ENCODE measurements at regions not wholly inside any gene's neighbourhood (a gene's known extent, or its start where the extent isn't known, plus 50 kb on each side); places are given as distances from the start of the nearest gene placed in this dataset.

DNA sequence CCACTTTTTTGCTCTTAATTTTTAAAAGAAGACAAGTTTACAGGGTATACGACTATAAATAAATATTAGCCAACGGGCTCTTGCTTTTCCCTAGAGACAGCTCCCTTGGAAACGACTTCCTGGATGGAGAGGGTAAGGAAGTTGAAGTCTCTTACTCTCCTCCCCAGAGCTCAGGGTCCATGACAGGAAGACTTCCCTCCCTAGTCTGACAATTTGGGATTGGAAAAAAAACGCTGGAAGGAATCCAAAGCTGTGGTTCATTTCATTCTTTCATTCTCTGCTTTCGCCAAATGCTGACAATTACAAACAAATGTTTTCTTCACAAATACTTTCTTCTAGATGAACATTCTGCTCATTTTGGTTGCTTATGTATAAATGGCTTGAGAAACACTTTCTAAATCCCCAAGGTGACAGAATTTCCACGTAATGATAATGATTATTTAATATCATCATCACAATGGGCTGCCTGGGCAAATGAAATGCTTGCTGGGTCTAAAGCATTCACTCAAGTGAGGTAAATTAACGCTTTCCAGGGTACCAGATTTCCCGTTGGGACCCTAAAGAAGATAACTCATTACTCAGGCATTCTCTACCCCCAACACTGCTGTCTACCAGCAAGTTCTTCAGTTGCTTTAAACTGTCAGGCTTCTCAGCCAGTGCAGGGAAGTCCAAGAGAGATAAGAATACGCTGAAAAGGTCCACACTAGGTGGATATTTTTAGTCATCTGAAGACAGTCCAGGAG, 139.8 kb upstream of the SLC30A5 start:
- no peak for DNase-seq

- no peak for DNase-seq
These were observed 139.2 kb upstream of the SLC30A5 start for GRCh38 chr5:68954618-68954910.

DNA sequence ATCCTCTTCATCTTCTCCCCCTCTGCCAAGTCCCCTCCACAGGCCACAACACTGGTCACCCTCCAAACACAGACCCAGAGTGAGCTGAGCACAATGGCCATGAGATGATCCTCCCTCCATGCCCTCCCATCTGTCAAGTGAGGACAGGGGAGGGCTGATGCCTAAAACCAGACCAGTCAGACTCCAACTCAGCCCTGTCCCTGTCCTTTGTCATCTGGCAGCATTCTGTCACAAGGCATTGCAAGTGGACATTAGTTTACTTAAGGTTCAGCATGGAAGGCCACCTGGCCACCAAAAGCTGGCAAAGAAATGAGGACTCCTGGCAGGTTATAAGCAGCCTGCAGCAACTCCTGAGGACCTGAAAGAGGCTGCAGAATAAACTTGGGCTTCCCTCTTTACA, 136.2 kb upstream of the SLC30A5 start:
- DNase-seq, result no peak

- no peak for DNase-seq
These were observed 135.4 kb upstream of the SLC30A5 start for GRCh38 chr5:68958428-68958827.

- no peak for DNase-seq
These were observed 133.4 kb upstream of the SLC30A5 start for GRCh38 chr5:68960456-68960855.

DNA sequence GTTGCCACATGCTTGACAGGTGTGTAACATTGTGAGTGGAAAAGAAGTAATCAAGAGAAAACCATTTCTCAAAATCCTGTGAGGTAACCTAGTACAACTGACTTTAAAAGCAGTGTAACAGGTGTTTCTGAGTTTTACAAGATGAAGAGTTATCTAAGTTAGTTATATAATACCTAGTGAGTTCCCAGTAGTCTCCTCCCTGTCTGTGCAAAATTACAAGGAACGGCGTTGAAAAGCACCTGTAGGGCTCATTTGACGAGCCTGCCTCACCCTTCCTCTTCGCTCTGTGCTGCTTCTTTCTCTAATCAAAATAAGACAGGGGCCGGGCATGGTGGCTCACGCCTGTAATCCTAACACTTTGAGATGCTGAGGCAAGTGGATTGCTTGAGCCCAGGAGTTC, 132.9 kb upstream of the SLC30A5 start:
- DNase-seq, result no peak

- DNase-seq, result no peak
These were observed 132.1 kb upstream of the SLC30A5 start for GRCh38 chr5:68961762-68962161.

- peak in 1 of 2 experiments; percentile 15 for DNase-seq
These were observed 130.9 kb upstream of the SLC30A5 start for GRCh38 chr5:68962757-68963484.

DNA sequence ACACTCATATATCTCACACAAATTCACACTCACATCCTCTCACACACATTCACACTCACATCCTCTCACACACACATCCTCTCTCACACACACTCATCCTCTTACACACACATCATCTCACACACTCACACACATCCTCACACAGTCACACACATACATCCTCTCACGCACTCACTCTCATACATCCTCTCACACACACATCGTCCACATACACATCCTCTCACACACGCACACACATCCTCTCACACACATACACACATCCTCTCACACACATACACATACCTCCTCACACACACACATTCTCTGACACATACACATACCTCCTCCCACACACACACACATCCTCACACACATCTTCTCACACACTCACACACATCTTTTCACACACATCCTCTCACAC, 129.1 kb upstream of the SLC30A5 start:
- DNase-seq, result no peak

DNA sequence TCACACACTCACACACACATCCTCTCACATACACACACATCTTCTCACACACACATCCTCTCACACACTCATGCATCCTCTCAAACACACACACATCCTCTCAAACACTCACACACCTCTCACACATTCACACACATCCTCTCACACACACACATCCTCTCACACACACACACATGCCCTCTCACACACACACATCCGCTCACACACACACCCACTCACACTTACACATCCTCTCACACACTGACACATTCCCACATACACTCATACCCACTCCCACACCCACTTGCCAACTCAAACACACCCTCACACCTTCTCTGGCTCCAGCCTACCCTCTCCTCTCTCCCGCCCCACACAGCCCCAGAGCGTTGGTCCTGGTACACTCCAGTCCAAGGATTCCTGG, 127.9 kb upstream of the SLC30A5 start:
- DNase-seq, result no peak

- DNase-seq, result no peak
These were observed 127.2 kb upstream of the SLC30A5 start for GRCh38 chr5:68966596-68966995.

DNA sequence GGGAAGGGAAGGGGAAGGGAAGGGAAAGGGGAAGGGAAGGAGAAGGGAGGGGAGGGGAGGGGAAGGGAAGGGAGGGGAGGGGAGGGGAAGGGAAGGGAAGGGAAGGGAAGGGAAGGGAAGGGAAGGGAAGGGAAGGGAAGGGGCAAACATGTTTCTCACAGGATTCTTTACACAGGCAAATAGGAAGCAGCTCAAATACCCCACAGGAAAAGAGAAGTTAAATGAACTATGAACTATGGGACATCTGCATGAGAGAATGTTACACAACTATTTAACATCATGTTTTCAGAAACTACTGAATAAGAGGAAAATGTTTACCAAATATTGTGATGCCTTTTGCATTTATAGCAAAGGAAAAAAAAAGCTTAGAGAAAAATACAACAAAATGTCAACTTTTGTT, 125.4 kb upstream of the SLC30A5 start:
- DNase-seq, result no peak

DNA sequence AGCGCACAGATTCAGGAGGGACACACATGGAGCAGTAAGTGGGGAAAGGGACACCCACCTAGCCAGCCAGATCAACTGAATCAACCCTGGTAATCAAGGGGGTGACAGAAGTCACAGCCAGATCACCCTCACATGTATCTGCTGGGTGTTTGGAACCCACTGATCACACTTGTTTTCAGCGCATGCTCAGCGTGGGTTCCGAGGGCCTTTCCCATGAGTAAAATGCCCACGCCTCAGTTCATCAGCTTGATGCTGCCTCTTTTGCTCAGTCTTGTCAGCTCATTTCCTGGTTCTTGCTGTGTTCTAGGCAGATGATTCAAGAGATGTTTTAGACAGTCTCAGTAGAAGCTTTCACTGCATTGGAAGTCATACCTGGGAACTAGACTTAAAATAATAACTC, 123.2 kb upstream of the SLC30A5 start:
- no peak for DNase-seq

- DNase-seq, result no peak
These were observed 120.1 kb upstream of the SLC30A5 start for GRCh38 chr5:68973696-68974095.

GRCh38 chr5:68983043-68983442, 110.8 kb upstream of the SLC30A5 start:
- no peak for DNase-seq

DNA sequence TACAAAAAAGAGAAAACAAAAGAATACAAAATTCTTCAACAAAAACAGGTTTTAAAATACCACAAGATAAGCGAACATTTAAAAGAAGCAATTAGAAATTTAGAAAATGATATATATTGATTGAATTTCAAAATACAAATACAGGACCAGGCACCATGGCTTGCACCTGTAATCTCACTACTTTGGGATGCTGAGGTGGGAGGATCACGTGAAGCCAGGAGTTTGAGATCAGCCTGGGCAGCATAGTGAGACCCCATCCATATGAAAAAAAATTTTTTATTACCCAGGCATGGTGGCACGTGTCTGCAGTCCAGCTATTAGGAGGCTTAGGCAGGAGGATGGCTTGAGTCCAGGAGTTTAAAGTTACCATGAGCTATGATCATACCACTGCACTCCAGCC, 109.9 kb upstream of the SLC30A5 start:
- no peak for DNase-seq

- no peak for DNase-seq
These were observed 102.3 kb upstream of the SLC30A5 start for GRCh38 chr5:68991279-68992084.

- no peak for DNase-seq
These were observed 99.2 kb upstream of the SLC30A5 start for GRCh38 chr5:68994645-68995044.

DNA sequence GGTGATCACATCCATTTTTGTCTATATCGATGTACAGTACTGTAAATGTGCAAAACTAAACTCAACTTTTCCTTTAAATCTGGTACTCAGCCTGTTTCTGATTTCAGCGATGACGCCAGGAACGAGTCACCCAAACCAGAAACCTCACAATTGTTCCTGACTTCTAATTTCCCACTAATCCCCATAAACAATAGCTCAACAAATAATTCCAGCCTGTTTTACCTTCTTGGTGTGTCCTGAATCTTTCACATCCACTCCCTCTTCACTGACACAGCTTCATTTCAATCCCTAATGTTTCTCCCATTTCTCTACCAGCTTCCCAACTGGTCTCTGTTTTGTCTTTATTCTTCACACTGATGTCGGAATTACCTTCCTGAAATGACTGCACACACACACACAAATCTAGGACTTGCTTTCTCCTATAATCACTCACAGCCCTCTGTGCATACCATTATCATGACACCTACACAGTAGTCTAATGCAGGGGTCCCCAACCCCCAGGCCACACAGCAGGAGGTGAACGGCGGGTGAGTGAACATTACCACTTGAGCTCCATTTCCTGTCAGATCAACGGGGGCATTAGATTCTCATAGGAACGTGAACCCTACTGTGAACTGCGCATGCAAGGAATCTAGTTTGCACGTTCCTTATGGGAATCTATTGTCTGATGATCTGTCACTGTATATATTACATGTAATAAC, 97.8 kb upstream of the SLC30A5 start:
- DNase-seq, result no peak

GRCh38 chr5:68999181-68999580, 94.6 kb upstream of the SLC30A5 start:
- no peak for DNase-seq

DNA sequence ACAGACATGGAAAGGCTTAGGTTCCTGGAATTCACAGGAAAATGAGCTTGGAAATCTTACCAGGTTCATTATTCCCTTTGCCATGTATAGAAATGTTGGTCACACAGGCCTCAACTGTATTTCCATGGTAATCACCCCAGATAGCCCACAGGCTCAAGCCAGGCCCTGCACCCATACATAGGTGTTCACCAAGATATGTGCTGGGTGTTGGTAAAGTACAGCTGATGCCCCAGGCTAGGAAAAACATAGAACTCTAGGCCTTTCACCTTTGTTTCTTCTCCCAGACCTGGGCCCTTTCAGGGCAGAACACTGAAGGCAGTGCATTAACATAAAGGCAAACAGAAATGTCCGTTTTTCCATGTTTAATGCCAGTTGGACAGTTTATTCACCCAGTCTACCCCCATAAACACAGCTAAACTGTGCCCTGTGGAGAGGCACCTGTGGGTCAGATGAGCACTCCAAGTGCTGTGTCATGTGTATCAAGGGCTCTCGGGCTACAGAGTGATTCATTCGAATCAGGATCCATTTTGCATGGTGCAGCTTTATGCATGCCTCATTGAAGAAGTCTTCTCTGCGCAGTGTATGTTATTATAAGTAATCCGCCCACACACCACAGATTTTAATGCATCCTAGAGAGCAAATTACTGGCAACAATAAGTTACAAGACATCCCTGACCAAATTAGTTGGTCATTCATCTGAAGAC, 93.4 kb upstream of the SLC30A5 start:
- no peak for DNase-seq

GRCh38 chr5:69000949-69001348, 92.9 kb upstream of the SLC30A5 start:
- no peak for DNase-seq

- DNase-seq, result no peak
These were observed 92.2 kb upstream of the SLC30A5 start for GRCh38 chr5:69001627-69002026.

All from cerebellar nuclear complex (tissue), 1 donor.